Natural killer cell treated with Interleukin-12 subunit alpha and Interleukin-12 subunit beta and Interleukin-15 and Interleukin-18, amount 100 ng/mL, for 72 hours (primary cell): ENCODE measurements at regions not wholly inside any gene's neighbourhood (a gene's known extent, or its start where the extent isn't known, plus 50 kb on each side); places are given as distances from the start of the nearest gene placed in this dataset.

ENCODE experiments used
- ATAC-seq, 2 donors: fragments of 150-1000 bp; cut with Tn5 transposase in 1 of 2; sonication (Bioruptor Pico), chemical (Tn5 transposase) in 1 of 2; 2 replicates each; pipeline ENCODE4 v1.10.0; 2021
- DNase-seq: peaks from one replicate; pipeline ENCODE4 v3.0.0; 2022; ENCODE audit warnings: low spot score
- H3K27ac Mint-ChIP-seq, 2 donors: 1 replicate in 1 of 2; 2 replicates in 1 of 2; pipeline ENCODE4 v1.8.0; 2022; ENCODE audit warnings: mixed read lengths in 2 of 2, mild to moderate bottlenecking in 1 of 2, moderate library complexity in 1 of 2
- H3K27me3 Mint-ChIP-seq, 2 donors: 1 replicate in 1 of 2; 2 replicates in 1 of 2; pipeline ENCODE4 v1.8.0; 2022; ENCODE audit warnings: mixed read lengths in 2 of 2
- H3K36me3 Mint-ChIP-seq: one replicate; pipeline ENCODE4 v1.8.0; 2022; ENCODE audit warnings: mixed read lengths
- H3K4me1 Mint-ChIP-seq, 2 donors: 1 replicate in 1 of 2; 2 replicates in 1 of 2; pipeline ENCODE4 v1.8.0; 2022; ENCODE audit warnings: low read depth in 2 of 2, mixed read lengths in 2 of 2, mild to moderate bottlenecking in 1 of 2
- H3K4me3 Mint-ChIP-seq: one replicate; pipeline ENCODE4 v1.8.0; 2022; ENCODE audit warnings: mixed read lengths
- H3K9me3 Mint-ChIP-seq: 2 replicates; pipeline ENCODE4 v1.8.0; 2022; ENCODE audit warnings: mixed read lengths

GRCh38 chr7:116122972-116123595 is 87.3 kb upstream of the TES start:
- DNase-seq, result no peak
- H3K27me3 Mint-ChIP-seq, result peaks cover 7 to 21% of the 10 kb centered on the region in 2 donors
- no peak overlapping the region for H3K4me3 Mint-ChIP-seq
- H3K9me3 Mint-ChIP-seq, result no peaks in the 10 kb centered on the region
- no peaks in the 10 kb centered on the region for H3K4me1 Mint-ChIP-seq
- H3K36me3 Mint-ChIP-seq, result no peaks in the 10 kb centered on the region
- no peak for ATAC-seq
- H3K27ac Mint-ChIP-seq, result no peak overlapping the region

DNA sequence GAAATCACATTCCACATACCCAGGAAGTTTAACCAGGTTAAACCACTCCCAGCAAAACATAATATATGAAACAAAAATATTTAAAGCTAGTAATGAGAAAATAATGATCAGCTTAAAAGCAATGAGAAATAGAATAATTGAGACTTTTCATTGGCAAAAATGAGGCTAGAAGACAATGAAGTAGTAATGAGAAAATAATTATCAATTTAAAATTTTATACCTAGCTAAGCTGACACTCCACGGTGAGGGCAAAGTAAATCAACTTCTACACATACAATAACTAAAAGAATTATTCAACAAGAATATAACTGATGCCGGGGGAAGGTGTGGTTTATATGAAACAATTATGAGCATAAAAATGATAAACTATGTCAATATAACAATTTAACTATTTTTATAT is 82.2 kb upstream of the TES start:
- Mint-ChIP-seq H3K4me1 (no peaks in the 10 kb centered on the region), H3K4me3 (no peak overlapping the region), H3K27me3 (peaks cover 7 to 20% of the 10 kb centered on the region in 2 donors), H3K27ac (no peak overlapping the region), H3K9me3 (no peaks in the 10 kb centered on the region), H3K36me3 (no peaks in the 10 kb centered on the region)
- ATAC-seq (no peak), DNase-seq (no peak)

GRCh38 chr7:116135306-116135705 is 75.0 kb upstream of the TES start:
- ATAC-seq, result no peak
- Mint-ChIP-seq H3K9me3 (no peaks in the 10 kb centered on the region), H3K27ac (no peak overlapping the region), H3K4me1 (no peaks in the 10 kb centered on the region), H3K36me3 (no peaks in the 10 kb centered on the region), H3K27me3 (no peaks in the 10 kb centered on the region), H3K4me3 (no peak overlapping the region)
- no peak for DNase-seq

- H3K4me3 Mint-ChIP-seq, result no peak overlapping the region
- no peaks in the 10 kb centered on the region for H3K36me3 Mint-ChIP-seq
- ATAC-seq, result peak; percentile 70 to 73
- H3K9me3 Mint-ChIP-seq, result no peaks in the 10 kb centered on the region
- peaks cover 6 to 9% of the 10 kb centered on the region in 2 donors for H3K4me1 Mint-ChIP-seq
- no peaks in the 10 kb centered on the region for H3K27me3 Mint-ChIP-seq
- no peak for DNase-seq
- H3K27ac Mint-ChIP-seq, result no peak overlapping the region
These were observed 72.0 kb upstream of the TES start for GRCh38 chr7:116138202-116138801.

GRCh38 chr7:116139007-116139406 is 71.3 kb upstream of the TES start:
- Mint-ChIP-seq H3K9me3 (no peaks in the 10 kb centered on the region), H3K4me3 (no peak overlapping the region), H3K4me1 (peaks cover 9 to 12% of the 10 kb centered on the region in 2 donors)

GRCh38 chr7:116139807-116140206 is 70.5 kb upstream of the TES start:
- DNase-seq (no peak), ATAC-seq (no peak)
- Mint-ChIP-seq H3K4me3 (no peak overlapping the region), H3K36me3 (no peaks in the 10 kb centered on the region), H3K27ac (no peak overlapping the region), H3K27me3 (no peaks in the 10 kb centered on the region), H3K9me3 (no peaks in the 10 kb centered on the region), H3K4me1 (peaks cover 9 to 16% of the 10 kb centered on the region in 2 donors)

More at GRCh38 chr7:116139007-116139406, 71.3 kb upstream of the TES start:
- Mint-ChIP-seq H3K27me3 (no peaks in the 10 kb centered on the region), H3K36me3 (no peaks in the 10 kb centered on the region), H3K27ac (no peak overlapping the region)
- ATAC-seq (no peak), DNase-seq (no peak)

DNA sequence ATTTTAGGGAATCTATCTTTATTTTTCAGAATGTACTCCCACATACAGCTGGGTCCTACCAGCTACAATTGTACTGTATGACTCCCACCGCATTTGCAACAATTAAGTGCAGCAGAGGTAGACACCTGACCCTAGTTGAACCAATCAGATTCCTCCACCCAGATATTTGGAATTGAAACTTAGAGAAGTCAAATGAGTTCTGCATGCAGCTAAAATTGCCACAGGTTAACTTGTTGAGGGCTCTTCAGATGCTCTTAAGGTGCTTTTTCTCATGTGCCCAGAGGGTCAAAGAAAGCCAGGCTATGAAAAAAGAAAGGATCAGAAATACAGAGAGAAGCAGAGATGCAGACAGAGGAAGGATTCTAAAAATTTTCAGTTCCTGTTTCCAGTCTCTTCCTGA is 68.0 kb upstream of the TES start:
- H3K9me3 Mint-ChIP-seq, result no peaks in the 10 kb centered on the region
- no peaks in the 10 kb centered on the region for H3K27me3 Mint-ChIP-seq
- DNase-seq (no peak), ATAC-seq (no peak)
- no peak overlapping the region for H3K4me3 Mint-ChIP-seq
- no peaks in the 10 kb centered on the region for H3K36me3 Mint-ChIP-seq
- H3K27ac Mint-ChIP-seq, result no peak overlapping the region
- peaks cover 16 to 38% of the 10 kb centered on the region in 2 donors for H3K4me1 Mint-ChIP-seq

- no peak for DNase-seq
- ATAC-seq, result no peak
- H3K4me3 Mint-ChIP-seq, result no peak overlapping the region
- H3K27me3 Mint-ChIP-seq, result no peaks in the 10 kb centered on the region
- peak overlapping the region in 1 of 2 donors; percentile 60 for H3K27ac Mint-ChIP-seq
- no peaks in the 10 kb centered on the region for H3K36me3 Mint-ChIP-seq
- peaks cover 16 to 38% of the 10 kb centered on the region in 2 donors for H3K4me1 Mint-ChIP-seq
- H3K9me3 Mint-ChIP-seq, result no peaks in the 10 kb centered on the region
These were observed 67.5 kb upstream of the TES start for GRCh38 chr7:116142850-116143249.

- no peaks in the 10 kb centered on the region for H3K27me3 Mint-ChIP-seq
- no peaks in the 10 kb centered on the region for H3K9me3 Mint-ChIP-seq
- peaks cover 5% of the 10 kb centered on the region for H3K36me3 Mint-ChIP-seq
- ATAC-seq, result peak; percentile 95 to 100
- H3K4me3 Mint-ChIP-seq, result peak overlapping the region; percentile 72
- no peak for DNase-seq
- peaks cover 16 to 51% of the 10 kb centered on the region in 2 donors for H3K4me1 Mint-ChIP-seq
- peak overlapping the region; percentile 44 to 81 for H3K27ac Mint-ChIP-seq
These were observed 65.0 kb upstream of the TES start for GRCh38 chr7:116145245-116145852.

- no peaks in the 10 kb centered on the region for H3K9me3 Mint-ChIP-seq
- no peak for ATAC-seq
- H3K4me3 Mint-ChIP-seq, result no peak overlapping the region
- no peak for DNase-seq
- H3K27ac Mint-ChIP-seq, result no peak overlapping the region
- H3K36me3 Mint-ChIP-seq, result peaks cover 5% of the 10 kb centered on the region
- H3K27me3 Mint-ChIP-seq, result no peaks in the 10 kb centered on the region
- peaks cover 8 to 50% of the 10 kb centered on the region in 2 donors for H3K4me1 Mint-ChIP-seq
These were observed 62.2 kb upstream of the TES start for GRCh38 chr7:116148108-116148507.

- peaks cover 7 to 45% of the 10 kb centered on the region in 2 donors for H3K4me1 Mint-ChIP-seq
- H3K36me3 Mint-ChIP-seq, result peaks cover 5% of the 10 kb centered on the region
- H3K27ac Mint-ChIP-seq, result no peak overlapping the region
- ATAC-seq, result no peak
- no peaks in the 10 kb centered on the region for H3K27me3 Mint-ChIP-seq
- no peaks in the 10 kb centered on the region for H3K9me3 Mint-ChIP-seq
- no peak overlapping the region for H3K4me3 Mint-ChIP-seq
- no peak for DNase-seq
These were observed 61.7 kb upstream of the TES start for GRCh38 chr7:116148626-116149025.

DNA sequence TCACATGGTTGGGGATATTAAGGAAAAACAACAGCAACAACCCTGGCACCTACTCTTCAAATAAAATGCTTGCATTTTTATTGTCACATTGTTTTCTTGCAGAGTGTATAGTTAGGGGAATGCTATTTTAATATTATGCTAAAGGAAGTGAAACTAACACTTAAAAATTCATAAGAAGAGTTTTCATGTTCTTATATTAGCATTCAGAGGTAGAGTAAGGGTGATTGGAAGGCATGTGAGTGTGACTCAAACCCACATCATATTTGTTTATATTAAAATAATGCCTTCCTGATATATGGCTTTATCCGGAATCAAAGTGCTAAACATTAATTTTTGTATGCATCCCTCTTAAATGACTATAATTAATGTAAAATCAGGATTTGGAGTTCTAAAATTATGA is 59.8 kb upstream of the TES start:
- no peak for DNase-seq
- peak in 1 of 2 donors; percentile 76 for ATAC-seq
- peaks cover 5% of the 10 kb centered on the region for H3K36me3 Mint-ChIP-seq
- peak overlapping the region in 1 of 2 donors; percentile 19 for H3K27ac Mint-ChIP-seq
- H3K9me3 Mint-ChIP-seq, result no peaks in the 10 kb centered on the region
- H3K27me3 Mint-ChIP-seq, result no peaks in the 10 kb centered on the region
- peak overlapping the region; percentile 55 for H3K4me3 Mint-ChIP-seq
- peaks cover under 1 to 35% of the 10 kb centered on the region in 2 donors for H3K4me1 Mint-ChIP-seq

DNA sequence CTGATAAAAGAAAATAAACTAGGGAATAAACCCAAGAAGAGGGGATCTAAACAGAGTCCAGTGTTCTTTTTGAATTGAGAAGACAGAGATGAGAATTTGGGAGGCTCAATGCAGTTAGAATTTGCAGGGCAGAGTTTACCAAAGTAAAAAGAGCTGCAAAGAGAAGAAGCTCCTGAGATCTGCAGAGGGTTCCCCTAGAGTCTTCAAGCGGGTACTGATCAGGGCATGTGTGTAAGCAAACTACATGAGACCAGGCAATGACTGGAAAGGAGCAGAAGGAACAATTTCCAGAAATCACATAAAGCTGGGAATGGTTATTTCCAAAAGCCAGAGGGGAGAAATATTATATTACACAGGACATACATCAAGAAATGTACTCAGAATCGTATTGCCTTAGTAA is 58.1 kb upstream of the TES start:
- H3K9me3 Mint-ChIP-seq, result no peaks in the 10 kb centered on the region
- H3K4me3 Mint-ChIP-seq, result no peak overlapping the region
- H3K27ac Mint-ChIP-seq, result no peak overlapping the region
- DNase-seq, result no peak
- H3K27me3 Mint-ChIP-seq, result no peaks in the 10 kb centered on the region
- ATAC-seq, result no peak
- peaks cover 0 to 20% of the 10 kb centered on the region in 2 donors for H3K4me1 Mint-ChIP-seq
- H3K36me3 Mint-ChIP-seq, result peaks cover 5% of the 10 kb centered on the region

DNA sequence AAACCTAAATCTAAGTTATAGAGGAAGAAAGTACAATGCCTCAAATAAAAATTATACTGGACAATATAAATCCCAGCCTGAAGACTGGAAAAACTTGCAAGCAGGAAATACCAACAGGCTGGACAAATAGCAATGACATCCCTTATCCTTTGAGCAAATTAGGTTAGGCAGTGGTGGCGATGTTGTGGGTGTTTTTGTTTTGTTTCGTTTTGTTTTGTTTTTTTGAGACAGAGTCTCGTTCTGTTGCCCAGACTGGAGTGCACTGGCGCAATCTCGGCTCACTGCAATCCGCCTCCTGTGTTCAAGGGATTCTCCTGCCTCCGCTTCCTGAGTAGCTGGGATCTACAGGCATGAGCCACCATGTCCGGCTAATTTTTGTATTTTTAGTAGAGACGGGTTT is 57.3 kb upstream of the TES start:
- DNase-seq (no peak), ATAC-seq (no peak)
- peaks cover 4% of the 10 kb centered on the region for H3K36me3 Mint-ChIP-seq
- H3K9me3 Mint-ChIP-seq, result no peaks in the 10 kb centered on the region
- H3K4me1 Mint-ChIP-seq, result peaks cover 0 to 19% of the 10 kb centered on the region in 2 donors
- H3K4me3 Mint-ChIP-seq, result no peak overlapping the region
- peaks cover 0 to under 1% of the 10 kb centered on the region in 2 donors for H3K27me3 Mint-ChIP-seq
- H3K27ac Mint-ChIP-seq, result no peak overlapping the region
